Common myeloid progenitor, CD34-positive (primary cell): ENCODE measurements at regions not wholly inside any gene's neighbourhood (a gene's known extent, or its start where the extent isn't known, plus 50 kb on each side); places are given as distances from the start of the nearest gene placed in this dataset.

Experiments used
- CTCF ChIA-PET: fragments of 350-600 bp; sonication (Branson Sonifier 250); formaldehyde crosslinking; loops from one replicate; lab custom pipeline; 2021; ENCODE audit warnings: antibody characterized with exemption; lab: Charles Lee
- POLR2A ChIA-PET: fragments of 350-600 bp; sonication (Branson Sonifier 250); formaldehyde crosslinking; loops from one replicate; lab custom pipeline; 2021; ENCODE audit warnings: antibody characterized with exemption; lab: Charles Lee
- DNase-seq, 3 donors: peaks; one replicate each; pipeline versions ENCODE4 v3.0.0 to v3.0.0-alpha.2; 2013
- H3K27ac ChIP-seq, 2 experiments: 1 replicate in 1 of 2; 2 replicates in 1 of 2; pipeline ENCODE4 v1.7.0; 2013; ENCODE audit warnings: inconsistent platforms in 2 of 2, low read length in 2 of 2, mild to moderate bottlenecking in 2 of 2, low read depth in 1 of 2, moderate library complexity in 1 of 2; ENCODE audit not compliant: severe bottlenecking in 2 of 2, insufficient read depth in 1 of 2, poor library complexity in 1 of 2
- H3K27me3 ChIP-seq, 5 experiments: replicated peaks in 2 of 5; 1 replicate in 3 of 5; 2 replicates in 2 of 5; pipeline versions ENCODE4 v1.6.1 to v1.7.0; 2013; ENCODE audit warnings: low read length in 4 of 5, mild to moderate bottlenecking in 2 of 5, moderate library complexity in 2 of 5, inconsistent platforms in 1 of 5; ENCODE audit not compliant: insufficient read depth in 5 of 5, control insufficient read depth in 4 of 5
- H3K36me3 ChIP-seq, 4 experiments: 1 replicate in 2 of 4; 2 replicates in 2 of 4; pipeline versions ENCODE4 v1.6.1 to v1.7.0; 2013; ENCODE audit warnings: low read length in 3 of 4, control low read depth in 1 of 4, mild to moderate bottlenecking in 1 of 4; ENCODE audit not compliant: control insufficient read depth in 4 of 4, insufficient read depth in 4 of 4
- H3K4me1 ChIP-seq, 4 experiments: 1 replicate in 3 of 4; 2 replicates in 1 of 4; pipeline versions ENCODE4 v1.6.1 to v1.7.1; 2013; ENCODE audit warnings: low read length in 3 of 4, mild to moderate bottlenecking in 3 of 4, control low read depth in 1 of 4, inconsistent platforms in 1 of 4, moderate library complexity in 1 of 4; ENCODE audit not compliant: control insufficient read depth in 4 of 4, insufficient read depth in 4 of 4; ENCODE audit errors: control extremely low read depth in 1 of 4
- H3K4me3 ChIP-seq, 7 experiments: 1 replicate in 4 of 7; 2 replicates in 3 of 7; pipeline versions ENCODE4 v1.5.1 to v1.7.0; 2013; ENCODE audit warnings: mild to moderate bottlenecking in 7 of 7, low read length in 6 of 7, moderate library complexity in 6 of 7, inconsistent platforms in 2 of 7, low read depth in 2 of 7, control low read depth in 1 of 7; ENCODE audit not compliant: insufficient read depth in 4 of 7, control insufficient read depth in 1 of 7; ENCODE audit errors: extremely low read depth in 1 of 7
- H3K9me3 ChIP-seq, 5 experiments: 1 replicate in 4 of 5; 2 replicates in 1 of 5; pipeline versions ENCODE4 v1.6.1 to v1.7.1; 2013; ENCODE audit warnings: low read length in 4 of 5, mild to moderate bottlenecking in 2 of 5, inconsistent platforms in 1 of 5, low read depth in 1 of 5, moderate library complexity in 1 of 5; ENCODE audit not compliant: control insufficient read depth in 4 of 5, insufficient read depth in 2 of 5; ENCODE audit errors: control extremely low read depth in 1 of 5
- WGBS: methylation state at CpG from one replicate; pipeline ENCODE4 v1.1.5; 2013; ENCODE audit not compliant: insufficient coverage; 5-methylcytosine and 5-hydroxymethylcytosine counted together

GRCh38 chr3:72109327-72110259 lies 324.6 kb upstream of the PROK2 start:
- peak in 2 of 3 donors; percentile 44 to 53 for DNase-seq
- ChIA-PET CTCF (interaction anchor here (1.1 to 1.7 kb wide), 3 partner anchors 11 to 65 kb away, joined by 3 to 5 read pairs (median 3); no protein-coding TSS in a partner anchor), POLR2A (no interaction called here)
- no peaks in the 10 kb centered on the region for H3K27me3 ChIP-seq
- H3K27ac ChIP-seq: no peak overlapping the region
- H3K9me3 ChIP-seq: no peaks in the 10 kb centered on the region
- H3K4me1 ChIP-seq: peaks cover 0 to 8% (median 2%) of the 10 kb centered on the region in 4 experiments
- no peak overlapping the region for H3K4me3 ChIP-seq
- H3K36me3 ChIP-seq: no peaks in the 10 kb centered on the region
- 89% methylated on average over 11 of the region's 17 CpGs for WGBS

- Histone ChIP-seq H3K27me3 (no peaks in the 10 kb centered on the region), H3K36me3 (no peaks in the 10 kb centered on the region), H3K27ac (no peak overlapping the region), H3K4me1 (peaks cover 11 to 36% (median 22%) of the 10 kb centered on the region in 4 experiments), H3K9me3 (no peaks in the 10 kb centered on the region), H3K4me3 (no peak overlapping the region)
- DNase-seq: no peak
- 95% methylated on average over 6 of the region's 6 CpGs for WGBS
- CTCF ChIA-PET: interaction anchor here (0.7 to 1.6 kb wide), 4 partner anchors 15 to 717 kb away, joined by 3 to 4 read pairs (median 3); no protein-coding TSS in a partner anchor
- POLR2A ChIA-PET: no interaction called here
Observed at GRCh38 chr3:72105306-72105705, 320.4 kb upstream of the PROK2 start.

GRCh38 chr3:72102112-72102616 lies 317.2 kb upstream of the PROK2 start:
- DNase-seq: peak; percentile 44 to 68 (median 55)
- no peaks in the 10 kb centered on the region for H3K27me3 ChIP-seq
- H3K9me3 ChIP-seq: no peaks in the 10 kb centered on the region
- ChIA-PET POLR2A (interaction anchor here (2.0 kb wide), 1 partner anchor 20 kb away, joined by 6 read pairs; no protein-coding TSS in a partner anchor), CTCF (interaction anchor here (0.8 to 1.9 kb wide), 9 partner anchors 10 to 720 kb away, joined by 3 to 9 read pairs (median 3); no protein-coding TSS in a partner anchor)
- H3K36me3 ChIP-seq: no peaks in the 10 kb centered on the region
- H3K27ac ChIP-seq: no peak overlapping the region
- WGBS: 39% methylated on average over 3 of the region's 5 CpGs
- peaks cover 14 to 47% (median 30%) of the 10 kb centered on the region in 4 experiments for H3K4me1 ChIP-seq
- peak overlapping the region in 1 of 7 experiments; percentile 17 for H3K4me3 ChIP-seq

GRCh38 chr3:72101494-72101893 lies 316.5 kb upstream of the PROK2 start:
- peak overlapping the region in 1 of 7 experiments; percentile 56 for H3K4me3 ChIP-seq
- peak in 1 of 3 donors; percentile 33 for DNase-seq
- peaks cover 14 to 47% (median 30%) of the 10 kb centered on the region in 4 experiments for H3K4me1 ChIP-seq
- ChIA-PET POLR2A (interaction anchor here (2.0 kb wide), 1 partner anchor 19 kb away, joined by 6 read pairs; no protein-coding TSS in a partner anchor), CTCF (interaction anchor here (0.8 to 1.9 kb wide), 11 partner anchors 10 to 721 kb away, joined by 3 to 9 read pairs (median 4); no protein-coding TSS in a partner anchor)
- no peak overlapping the region for H3K27ac ChIP-seq
- no peaks in the 10 kb centered on the region for H3K27me3 ChIP-seq
- H3K9me3 ChIP-seq: no peaks in the 10 kb centered on the region
- 90% methylated on average over 5 of the region's 6 CpGs for WGBS
- H3K36me3 ChIP-seq: no peaks in the 10 kb centered on the region

- Histone ChIP-seq H3K9me3 (no peaks in the 10 kb centered on the region), H3K4me1 (peaks cover 14 to 47% (median 30%) of the 10 kb centered on the region in 4 experiments), H3K27ac (peak overlapping the region; percentile 77 to 88), H3K27me3 (no peaks in the 10 kb centered on the region), H3K4me3 (peak overlapping the region in 6 of 7 experiments; percentile 13 to 73 (median 50)), H3K36me3 (no peaks in the 10 kb centered on the region)
- POLR2A ChIA-PET: interaction anchor here (0.6 to 2.0 kb wide), 7 partner anchors 11 to 345 kb away, joined by 3 to 6 read pairs (median 3); no protein-coding TSS in a partner anchor
- peak; percentile 98 to 100 (median 100) for DNase-seq
- WGBS: 0% methylated on average over 17 of the region's 21 CpGs
- CTCF ChIA-PET: interaction anchor here (0.7 to 1.9 kb wide), 13 partner anchors 9 to 722 kb away, joined by 3 to 9 read pairs (median 4); no protein-coding TSS in a partner anchor
Observed at GRCh38 chr3:72100601-72101187, 315.7 kb upstream of the PROK2 start.

- H3K9me3 ChIP-seq: no peaks in the 10 kb centered on the region
- WGBS: 9% methylated on average over 15 of the region's 17 CpGs
- DNase-seq: peak; percentile 67 to 89 (median 85)
- ChIA-PET CTCF (interaction anchor here (0.7 to 1.8 kb wide), 8 partner anchors 18 to 247 kb away, joined by 3 to 9 read pairs (median 3); no protein-coding TSS in a partner anchor), POLR2A (interaction anchor here (0.6 to 2.0 kb wide), 5 partner anchors 18 to 346 kb away, joined by 3 to 6 read pairs (median 4); no protein-coding TSS in a partner anchor)
- H3K27ac ChIP-seq: peak overlapping the region; percentile 77 to 88
- peaks cover 14 to 47% (median 30%) of the 10 kb centered on the region in 4 experiments for H3K4me1 ChIP-seq
- H3K4me3 ChIP-seq: peak overlapping the region in 5 of 7 experiments; percentile 39 to 73 (median 51)
- H3K27me3 ChIP-seq: no peaks in the 10 kb centered on the region
- no peaks in the 10 kb centered on the region for H3K36me3 ChIP-seq
Observed at GRCh38 chr3:72100080-72100511, 315.1 kb upstream of the PROK2 start.
